ENCODE measurements at regions not wholly inside any gene's neighbourhood (a gene's known extent, or its start where the extent isn't known, plus 50 kb on each side); places are given as distances from the start of the nearest gene placed in this dataset.

DNA sequence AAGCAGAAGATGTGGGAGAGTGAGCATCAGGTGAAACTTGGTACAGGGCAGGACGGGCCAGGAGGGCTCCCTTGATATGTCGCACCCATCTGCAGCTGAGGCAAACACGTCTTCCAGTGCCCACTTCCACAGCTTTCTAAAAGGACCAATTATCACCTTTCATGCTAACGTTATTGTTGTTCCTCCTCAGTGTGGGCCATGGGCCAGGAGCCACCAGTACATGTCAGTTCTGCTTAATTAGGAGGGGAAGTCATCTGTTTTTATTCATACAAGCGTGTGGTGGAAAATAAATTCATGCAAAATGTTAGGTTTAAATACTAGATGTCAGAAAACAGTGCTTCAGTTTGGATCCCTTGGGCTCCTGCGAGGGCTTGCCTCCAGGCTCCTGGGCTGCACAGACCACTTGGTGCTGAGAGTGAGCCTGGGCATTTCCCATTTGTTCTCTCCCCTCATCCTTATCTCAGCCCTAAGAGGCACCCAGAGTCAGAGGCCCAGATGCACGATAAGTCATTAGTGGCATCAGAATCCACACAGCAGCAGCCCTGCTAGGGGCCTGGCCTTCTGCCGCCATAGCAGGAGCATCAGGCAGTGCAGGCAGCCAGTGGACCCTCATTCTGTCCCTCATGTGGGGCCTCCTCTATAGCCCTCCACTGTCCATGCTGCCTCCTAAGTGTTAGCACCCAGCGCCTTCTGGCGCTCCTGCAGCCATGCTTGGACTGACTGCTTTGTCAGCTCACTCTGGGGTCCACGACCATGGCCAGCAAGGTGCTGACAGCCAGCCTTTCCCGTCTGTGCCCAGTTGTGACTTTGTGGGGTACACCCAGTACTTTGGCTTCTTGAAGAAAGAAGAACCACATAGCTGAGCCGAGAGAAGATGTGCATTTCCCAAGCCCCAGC, 539.8 kb upstream of the RAB6C start:
- DNase-seq, result no peak

DNA sequence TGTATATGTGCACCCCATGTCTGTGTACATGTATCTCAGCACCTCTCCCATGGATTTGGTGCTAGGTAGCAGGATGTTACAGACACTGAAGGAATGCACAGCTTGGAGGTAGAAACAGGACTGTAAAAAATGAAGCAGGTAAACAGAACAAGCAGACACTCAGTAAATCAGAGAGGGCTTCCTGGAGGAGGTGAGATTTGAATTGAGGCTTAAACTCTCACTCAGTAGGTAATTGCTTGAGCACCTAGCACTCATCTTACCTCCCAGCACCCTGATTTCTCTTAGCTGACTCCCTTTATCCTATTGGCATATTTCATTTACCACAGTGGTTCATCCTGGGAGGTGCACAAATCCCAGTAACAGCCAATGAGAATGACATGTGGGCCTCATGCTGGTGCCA, 537.9 kb upstream of the RAB6C start:
- no peak for DNase-seq

DNA sequence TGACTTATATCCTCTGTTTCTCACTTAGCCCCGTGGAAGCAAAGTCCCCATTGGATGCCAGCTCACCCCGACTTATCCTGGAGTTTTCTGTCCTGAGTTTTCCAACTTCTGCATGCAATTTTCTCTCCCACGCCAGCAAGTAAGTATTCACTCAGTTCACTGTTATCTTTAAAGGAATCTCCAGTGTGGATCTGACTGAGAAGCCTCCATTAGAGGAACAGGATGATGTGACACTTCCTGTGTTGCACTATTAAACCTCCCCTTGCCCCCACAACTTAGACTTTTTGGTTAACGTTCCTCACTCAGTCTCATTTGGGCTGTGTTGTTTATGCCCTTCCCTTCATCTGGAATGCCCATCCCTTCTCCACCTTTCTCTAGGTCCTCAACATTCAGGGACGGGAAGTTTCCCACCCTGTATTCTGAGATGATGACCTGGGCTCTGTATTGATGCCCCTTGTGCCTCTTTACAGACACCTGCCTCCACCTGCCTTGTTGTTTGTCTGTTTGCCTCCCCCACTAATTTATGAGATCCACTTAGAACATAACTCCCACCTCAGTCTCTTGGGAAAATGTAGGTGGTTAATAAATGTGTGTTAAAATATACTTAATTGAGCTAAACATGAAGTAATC, 536.1 kb upstream of the RAB6C start:
- no peak for DNase-seq

DNA sequence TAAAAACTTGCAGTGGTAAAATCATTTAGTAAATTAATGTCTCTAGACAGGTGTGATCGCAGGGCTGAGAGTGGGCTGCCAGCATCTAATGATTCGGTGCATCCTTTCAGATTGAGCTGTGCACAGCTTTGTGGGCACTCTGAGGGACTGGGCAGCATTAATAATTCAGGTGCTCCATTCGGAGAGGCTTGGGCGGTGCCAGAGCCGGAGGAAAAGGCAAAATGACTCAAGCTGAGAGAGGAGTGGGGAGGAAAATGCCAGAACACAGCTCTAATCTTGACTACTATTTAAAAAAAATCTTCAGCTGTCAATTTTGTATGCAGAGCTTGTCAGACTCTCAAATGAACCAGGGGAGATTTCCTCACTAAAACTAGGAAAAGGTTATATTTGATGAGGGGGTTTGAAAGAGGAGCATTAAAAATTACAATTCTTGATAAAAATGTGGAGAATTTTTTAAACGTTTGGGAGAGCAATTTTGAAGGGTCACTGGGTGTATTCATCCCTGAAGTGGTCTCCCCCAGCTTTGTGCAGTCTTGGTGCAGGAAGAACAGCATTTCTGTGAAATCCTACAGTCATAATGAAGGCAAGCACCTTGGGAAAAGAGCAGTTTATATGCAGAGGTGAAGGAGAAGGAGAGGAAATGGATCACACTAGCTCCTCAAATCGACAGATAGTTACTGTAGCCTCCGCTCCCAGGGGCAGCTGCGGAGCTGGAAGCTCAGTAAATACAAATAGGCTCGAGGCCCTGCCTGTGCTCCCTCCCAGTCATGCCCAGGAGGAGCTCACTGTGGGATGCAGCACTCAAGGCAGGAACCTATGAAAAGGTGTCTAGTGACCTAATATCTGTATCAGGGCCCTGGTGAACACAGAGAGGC, 535.4 kb upstream of the RAB6C start:
- no peak for DNase-seq

DNA sequence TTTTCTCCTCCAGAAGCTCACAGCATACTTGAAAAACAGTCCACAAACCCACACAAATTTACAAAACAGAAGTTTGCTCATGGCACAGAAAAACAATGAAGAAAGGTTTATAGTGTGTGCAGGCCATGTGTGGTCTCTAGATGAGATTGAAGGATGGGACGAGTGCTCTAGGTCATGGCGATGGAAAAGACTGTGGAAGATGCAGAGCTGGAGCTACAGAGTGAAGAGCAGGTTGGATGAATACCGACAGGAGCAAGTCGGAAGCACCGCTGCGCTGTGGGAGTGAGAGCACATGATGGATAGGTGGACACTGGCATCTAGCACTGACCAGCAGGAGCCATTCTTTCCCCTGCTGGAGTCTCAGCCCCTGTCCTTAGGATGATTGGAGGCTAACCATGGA, 534.7 kb upstream of the RAB6C start:
- no peak for DNase-seq

DNA sequence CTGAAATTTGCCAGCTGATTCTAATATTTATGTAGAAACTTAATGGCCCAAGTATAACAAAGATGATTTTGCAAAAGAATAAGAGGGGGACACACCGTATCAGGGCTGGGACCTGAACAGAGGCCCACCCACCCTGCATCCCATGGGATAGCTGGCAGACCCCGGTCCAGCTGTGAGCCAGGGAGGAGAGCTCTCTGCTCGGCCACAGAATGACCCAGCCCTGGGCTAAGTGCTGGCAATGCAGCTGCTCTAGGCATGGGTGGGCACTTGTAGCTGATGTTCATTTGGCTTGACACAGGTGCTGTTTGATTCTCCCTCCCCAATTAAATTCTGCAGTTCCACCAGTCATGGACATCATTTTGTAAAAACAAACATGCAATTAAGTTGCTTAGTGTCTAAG, 522.8 kb upstream of the RAB6C start:
- no peak for DNase-seq

DNA sequence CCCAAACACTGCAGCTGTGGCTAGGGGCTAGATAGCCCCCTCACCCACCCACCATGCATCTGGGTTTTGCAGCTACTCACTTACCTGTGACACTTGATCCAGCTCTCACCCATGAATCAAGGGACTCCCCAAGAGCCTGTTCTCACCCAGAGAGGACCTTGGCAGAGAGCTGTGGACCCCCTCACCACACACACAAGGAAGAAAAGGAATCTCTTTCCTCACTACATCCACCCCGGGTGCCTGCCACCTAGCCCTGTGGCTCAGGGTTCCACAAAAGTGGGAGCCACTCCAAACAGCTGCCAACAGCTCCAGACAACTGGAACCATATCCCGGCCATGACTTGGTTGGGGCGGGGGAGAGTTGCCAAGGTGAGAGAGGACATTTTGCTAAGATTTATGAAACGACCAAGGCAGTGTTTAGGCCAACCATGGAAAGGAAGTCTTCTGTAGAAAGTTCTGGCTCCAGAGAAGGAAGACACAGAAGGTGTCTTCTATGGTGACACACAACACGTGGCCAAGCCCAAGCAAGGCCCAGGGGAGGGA, 522.1 kb upstream of the RAB6C start:
- no peak for DNase-seq

DNA sequence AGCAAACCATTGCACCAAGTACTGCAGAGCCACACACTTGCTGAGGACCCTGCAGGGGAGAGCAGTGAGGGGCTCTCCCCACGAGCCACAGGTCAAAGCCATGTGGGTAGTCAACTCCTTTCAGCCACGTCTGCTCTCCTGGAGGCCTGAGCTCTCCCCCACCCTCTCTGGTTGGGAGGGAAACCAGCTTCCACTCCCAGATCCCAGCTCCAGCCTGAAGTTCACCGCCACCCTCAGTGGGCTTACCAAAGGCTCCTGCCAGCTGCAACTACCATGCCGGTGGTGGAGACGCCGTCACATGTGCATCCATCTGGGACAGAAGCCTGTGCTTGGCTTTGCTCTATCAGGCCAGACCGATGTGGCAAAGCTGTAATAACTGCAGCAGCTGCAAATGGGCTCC, 521.5 kb upstream of the RAB6C start:
- DNase-seq, result no peak

DNA sequence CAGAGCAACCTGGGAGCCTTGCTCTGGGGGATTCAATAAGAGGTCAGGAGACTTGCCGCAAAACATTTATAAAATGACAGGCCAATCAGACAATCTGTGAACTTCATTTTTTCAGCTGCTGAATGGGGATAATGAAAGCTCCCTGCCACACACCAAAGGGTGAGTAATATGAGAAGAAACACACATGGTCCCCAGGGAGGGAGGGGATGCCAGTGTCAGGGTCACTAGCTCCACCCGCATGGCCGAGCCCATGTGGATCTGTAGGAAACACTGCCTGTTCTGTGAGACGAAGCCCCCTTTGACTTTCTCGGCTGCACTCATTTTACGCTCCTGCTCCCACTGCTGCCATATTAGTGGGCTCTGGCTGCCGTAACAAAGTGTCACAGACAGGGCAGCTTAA, 521.0 kb upstream of the RAB6C start:
- DNase-seq, result no peak

DNA sequence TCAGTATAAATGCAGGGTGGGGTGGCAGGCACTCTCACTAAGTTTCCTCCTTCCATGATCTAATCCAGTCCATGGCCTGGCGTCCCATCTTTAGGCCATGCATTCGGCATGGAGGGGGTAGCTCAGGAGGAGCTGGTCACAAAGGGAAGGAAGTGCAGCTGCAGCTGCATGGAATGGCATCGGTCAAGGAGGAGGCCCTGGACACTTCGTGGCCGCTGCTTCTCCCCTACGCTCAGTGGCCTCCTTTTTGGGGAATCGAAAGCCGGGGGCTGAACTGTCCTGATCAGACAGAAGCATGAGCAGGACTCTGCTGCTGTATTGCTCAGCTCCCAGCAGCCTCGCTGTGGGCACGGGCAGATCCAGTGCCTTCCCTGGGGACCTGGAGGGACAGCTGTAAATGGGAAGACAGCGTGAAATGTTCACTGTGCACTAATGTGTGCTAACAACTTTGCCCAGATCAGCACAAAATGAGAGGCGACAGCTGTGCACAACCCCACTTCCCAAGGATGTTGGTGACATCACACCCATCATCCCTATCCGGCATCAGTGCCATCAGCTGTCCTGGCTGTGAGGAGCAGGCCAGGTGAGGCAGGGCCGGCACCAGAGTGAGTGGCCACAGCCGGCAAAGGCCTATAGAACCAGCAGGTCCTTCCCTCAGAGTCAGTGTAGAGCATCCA, 520.1 kb upstream of the RAB6C start:
- no peak for DNase-seq

DNA sequence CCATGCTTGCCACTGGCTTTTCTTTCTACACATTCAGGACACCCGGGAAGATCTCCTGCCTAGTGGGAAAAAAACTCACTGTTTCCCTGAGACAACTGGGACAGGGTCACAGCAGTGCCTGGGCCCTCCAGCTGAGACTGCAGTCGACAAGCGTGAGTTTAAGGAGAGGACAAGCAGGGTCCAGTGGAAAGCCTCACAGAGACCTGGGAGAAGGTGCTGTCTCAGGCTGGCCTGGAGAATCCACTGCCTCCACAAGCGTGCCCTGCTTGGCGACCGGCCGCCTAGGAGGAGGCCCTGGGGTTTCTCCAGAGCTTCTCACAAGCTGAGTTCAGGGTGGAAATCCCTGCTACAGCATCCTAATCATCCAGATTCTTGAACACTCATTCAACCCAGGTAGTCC, 519.6 kb upstream of the RAB6C start:
- no peak for DNase-seq

DNA sequence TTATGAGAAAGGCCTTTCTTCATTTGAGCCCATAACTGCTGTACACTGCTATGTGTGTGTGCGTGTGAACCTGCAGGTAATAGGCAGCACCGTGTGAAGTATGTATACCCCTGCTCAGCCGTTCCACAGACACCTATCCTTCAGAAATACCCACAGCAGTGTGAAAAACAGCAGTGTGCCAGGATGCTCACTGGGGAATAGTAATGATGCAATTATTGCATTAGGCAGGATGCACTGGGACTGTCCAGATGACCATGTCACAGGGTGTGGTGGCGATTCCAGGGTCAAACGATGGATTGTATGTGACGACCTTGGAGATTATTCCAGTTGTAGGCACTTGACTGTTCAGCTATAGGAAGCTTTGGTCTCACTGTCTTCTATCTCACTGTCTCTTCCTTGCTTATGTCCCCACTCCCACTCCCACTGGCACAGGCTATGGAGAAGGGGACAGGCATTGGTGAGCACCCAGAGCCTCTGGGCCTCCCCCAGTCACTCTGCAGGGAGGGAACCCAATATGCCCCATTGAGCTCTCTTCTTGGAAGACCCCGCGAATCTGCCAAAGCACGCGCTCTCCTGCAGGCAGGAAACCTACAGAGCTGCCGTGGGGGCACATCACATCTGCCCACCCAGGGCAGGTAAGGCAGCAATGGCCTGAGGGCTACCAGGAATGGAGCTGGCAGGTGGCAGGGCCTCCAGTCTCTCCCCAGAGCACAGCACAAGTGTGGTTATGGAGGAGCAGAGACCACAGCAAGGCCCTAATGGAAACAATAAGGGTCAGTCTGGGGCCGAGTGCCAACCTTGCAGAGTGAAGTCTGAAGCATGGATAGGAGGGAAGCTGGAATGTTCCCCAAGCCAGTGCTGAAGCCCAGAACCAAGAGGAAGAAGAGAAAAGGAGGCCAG, 518.9 kb upstream of the RAB6C start:
- no peak for DNase-seq

DNA sequence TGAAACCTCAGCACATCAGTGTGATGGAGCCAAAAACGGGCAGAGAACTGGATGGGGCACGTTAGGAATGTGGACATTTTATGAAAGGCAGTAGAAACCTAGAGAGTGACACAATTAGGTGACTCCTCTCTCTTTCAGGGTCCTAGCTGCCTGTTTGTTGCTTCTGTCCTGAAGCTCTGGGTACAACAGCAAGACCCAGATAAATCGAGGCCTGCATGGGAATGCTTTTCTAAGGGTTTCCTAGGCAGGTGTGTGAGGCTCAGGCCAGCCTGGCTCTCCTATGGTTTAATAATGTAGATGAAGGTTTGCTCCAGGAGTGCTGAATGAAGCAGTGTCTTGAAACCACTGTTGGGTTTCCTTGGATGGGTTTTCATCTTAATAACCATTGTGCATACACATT, 517.1 kb upstream of the RAB6C start:
- DNase-seq, result no peak

DNA sequence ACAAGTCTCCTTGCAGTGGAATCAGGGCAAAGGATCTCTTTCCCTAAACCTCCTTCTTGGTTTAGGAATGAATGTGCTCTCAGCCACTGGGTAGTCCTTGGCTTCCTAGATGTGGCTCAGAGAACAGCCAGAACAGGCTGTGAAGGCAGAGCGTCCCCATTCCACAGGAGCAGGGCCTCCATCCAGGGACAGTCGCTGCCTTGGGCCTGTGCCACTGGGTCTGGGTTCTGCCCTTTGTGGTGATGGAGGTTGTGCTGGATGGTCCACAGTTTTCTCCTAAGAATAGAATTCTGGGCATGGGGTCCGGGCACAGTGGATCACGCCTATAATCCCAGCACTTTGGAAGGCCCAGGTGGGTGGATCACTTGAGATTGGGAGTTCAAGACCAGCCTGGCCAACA, 516.5 kb upstream of the RAB6C start:
- DNase-seq, result no peak

DNA sequence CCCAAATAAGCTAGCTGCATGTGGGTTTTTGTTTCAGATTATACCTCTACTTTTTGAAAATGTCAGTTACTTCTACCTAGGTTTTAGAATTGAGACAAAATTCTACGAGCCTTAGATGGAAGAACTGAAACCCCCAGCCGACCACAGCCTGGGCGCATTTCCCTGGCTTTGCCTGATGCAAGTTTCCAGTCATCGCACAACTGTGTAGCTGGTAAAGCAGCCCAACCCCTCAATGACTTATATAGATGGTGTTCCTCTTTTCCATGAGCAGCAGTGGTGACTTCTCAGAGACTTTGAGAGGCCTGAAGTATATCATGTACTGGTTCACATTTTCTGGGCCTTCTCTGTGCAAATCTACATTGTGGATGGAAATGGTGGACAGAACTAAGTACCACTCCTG, 515.4 kb upstream of the RAB6C start:
- DNase-seq, result no peak

DNA sequence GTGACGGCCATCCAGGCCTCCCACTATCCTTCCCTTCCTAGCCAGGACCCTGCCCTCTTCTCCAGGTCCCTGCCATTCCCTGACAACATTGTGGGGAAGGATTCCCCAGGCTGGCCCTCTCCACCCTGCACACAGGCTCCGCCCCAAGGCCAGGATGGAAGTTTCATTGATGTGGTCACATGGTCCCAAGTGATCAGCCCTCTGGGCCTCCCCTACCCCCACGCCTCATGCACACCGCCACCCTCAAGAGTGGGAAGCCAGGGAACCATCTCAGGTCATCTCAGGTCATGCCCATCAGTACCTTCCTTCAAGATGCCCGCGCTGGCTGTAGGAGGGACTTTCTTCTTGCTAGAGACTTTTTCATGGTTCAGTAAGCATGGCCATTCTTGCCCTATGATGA, 514.8 kb upstream of the RAB6C start:
- no peak for DNase-seq

DNA sequence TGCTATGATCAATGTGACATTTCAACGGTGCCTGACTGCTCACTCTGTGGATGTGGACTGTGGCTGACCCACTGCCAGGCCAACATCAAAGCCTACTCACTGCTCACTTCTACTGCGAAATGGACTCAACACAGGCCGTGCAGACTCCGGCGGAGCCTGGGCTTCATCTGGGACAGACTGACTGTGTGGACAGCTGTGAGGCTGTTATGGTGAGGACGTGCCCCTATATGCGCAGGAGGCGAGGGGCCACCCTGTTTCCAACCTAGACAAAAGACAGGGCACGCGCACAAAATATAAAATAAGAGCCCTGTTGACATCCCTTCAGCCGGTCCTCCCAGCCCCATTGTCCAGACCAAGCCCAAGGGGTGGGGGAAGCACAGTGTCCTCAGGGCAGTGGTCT, 514.4 kb upstream of the RAB6C start:
- no peak for DNase-seq

DNA sequence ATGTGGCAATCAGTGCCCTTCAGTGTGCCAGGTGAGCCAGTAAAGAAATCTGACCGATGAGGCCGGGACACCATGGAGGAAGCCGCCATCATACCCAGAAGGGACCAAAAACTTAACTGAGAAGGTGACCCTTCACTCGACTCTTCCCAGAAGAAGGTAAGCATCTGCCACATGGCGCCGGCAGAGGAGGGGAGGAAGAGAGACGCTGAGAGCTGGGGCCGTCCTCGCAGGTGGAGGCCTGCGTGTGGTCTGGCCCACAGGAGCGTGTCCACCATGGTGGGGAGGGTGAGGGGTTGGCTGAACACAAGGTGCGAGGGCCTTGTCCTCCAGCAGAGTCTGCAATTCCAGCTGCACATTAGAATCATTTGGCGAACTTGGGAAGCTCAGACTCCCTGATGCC, 513.1 kb upstream of the RAB6C start:
- DNase-seq, result no peak

DNA sequence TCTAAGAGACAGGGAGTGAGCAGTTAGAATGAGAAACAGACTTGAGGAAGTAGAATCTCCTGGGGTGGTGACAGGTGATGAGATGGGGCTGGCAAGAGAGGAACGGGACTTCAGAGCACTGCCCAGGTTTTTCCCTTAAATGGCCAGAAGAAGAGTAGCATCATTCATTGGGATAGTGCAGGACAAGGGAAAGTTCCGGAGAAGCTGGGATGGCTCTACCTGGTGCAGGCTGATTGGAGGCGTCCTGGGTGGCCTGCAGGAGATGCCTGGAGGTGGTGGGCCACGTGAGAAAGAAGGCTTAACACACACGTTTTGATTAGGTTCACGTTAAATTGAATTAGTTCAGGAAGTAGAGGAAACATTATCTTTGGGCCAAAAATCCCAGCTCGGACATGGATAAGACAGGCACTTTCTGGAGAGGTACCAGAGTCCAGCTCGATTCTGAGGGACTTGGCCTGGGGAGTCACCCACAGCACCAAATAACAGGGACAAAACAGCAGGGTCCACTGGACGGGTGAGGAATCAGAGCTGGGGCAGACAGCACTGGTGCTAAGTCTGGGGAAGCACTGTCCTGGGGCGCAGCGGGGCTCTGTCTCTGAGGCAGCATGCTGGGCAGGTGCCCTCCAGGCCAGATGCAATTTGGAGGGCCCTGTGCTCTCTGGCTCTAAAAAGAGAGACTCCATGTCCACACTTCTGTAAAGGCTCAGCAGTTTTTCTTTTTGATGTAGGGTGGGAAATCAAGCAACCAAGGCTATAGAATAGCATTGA, 512.3 kb upstream of the RAB6C start:
- DNase-seq, result no peak

DNA sequence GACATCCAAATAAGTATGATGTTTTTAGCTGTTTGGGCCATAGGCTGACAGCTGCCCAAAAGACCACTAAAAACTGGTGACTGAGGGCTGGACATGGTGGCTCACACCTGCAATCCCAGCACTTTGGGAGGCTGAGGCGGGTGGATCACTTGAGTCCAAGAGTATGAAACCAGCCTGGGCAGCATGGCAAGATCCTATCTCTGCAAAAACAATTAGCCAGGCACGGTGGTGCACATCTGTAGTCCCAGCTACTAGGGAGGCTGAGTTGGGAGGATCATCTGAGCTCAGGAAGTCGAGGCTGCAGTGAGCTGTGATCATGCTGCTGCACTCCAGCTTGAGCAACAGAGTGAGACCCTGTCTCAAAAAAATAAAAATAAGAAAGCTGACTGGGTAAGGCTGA, 511.5 kb upstream of the RAB6C start:
- DNase-seq, result no peak

DNA sequence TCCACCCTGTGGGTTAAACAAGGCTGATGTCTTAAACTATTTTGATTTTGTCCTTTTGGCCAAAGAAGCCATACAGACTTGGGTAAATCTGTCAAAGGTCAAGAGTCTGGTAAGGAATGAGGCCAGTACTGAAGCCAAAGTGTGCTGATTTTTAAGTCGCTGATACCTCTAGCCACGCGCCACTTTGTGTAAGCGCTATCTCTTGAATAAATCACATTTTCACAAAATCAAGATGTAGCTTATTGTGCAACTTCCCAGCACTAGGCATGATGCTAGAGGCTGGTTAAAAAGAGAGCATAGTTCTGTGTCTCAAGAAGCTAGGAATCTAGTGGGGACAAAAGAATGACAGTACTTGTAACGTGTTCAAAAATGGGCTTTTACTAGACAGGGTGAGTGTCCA, 510.6 kb upstream of the RAB6C start:
- no peak for DNase-seq

All from NCI-H1417 treated with DMSO at 0.1 percent for 48 hours (cell line).